CD4-positive, alpha-beta T cell treated with Interleukin-10 for 1 hour (primary cell): ENCODE measurements at regions not wholly inside any gene's neighbourhood (a gene's known extent, or its start where the extent isn't known, plus 50 kb on each side); places are given as distances from the start of the nearest gene placed in this dataset.

ENCODE experiments used
- DNase-seq: peaks from one replicate; pipeline ENCODE4 v3.0.0-alpha.2; 2020

DNA sequence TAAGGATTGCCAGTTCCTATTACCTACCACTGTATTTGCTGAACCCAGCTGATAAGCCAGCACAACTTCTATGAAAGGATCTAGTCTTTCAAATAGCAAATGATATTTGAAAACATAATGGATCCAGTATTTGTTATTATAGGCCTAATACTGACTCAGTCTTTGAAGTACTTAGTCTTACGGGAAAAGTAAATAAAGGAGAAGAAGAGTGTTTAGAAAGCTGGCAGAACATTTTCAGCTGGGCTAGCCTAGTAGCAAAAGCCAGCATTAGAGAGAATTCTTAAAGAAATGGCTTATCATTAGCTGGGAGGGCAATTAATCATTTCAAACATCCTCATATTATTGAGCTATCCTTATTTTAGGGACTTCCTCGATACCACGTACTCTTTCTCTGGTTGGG lies 101.4 kb upstream of the GOLIM4 start:
- DNase-seq, result no peak

DNA sequence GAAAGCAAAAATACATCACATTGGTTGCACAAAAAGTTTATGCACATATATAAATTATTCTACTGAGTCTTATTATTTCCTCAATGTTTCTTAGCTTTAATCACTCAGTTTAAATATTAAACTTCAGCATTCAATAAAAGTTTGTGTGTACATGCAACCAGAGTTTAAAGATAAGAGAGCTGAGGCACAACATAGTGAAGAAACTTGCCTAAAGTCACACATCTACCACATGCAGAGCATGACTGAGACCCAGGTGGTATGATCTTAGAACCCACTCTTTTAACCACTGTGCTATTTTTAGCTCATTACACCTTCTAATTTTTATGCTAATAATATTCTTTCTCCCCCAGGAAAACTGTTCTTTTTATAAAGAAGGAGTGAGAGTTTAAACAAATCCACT lies 96.1 kb upstream of the GOLIM4 start:
- DNase-seq, result no peak

DNA sequence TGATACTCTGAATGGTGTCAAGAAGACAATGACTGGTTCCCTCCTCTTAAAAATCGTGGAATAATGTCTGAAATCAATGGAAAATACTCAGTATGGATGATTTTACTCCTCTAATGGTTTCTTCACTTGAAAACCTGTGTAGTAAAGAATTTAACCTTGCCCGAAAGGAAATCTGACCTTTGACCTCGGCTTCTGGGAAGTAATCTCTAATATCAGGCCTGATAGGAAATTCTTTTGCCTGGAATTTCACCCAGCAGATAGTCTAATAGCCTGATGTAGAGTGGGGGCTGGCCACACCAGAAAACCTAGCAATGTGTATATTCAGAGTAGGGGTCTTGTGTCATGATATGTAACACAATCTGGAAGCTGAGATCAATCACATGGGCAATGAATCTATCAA lies 91.5 kb upstream of the GOLIM4 start:
- DNase-seq, result no peak

DNA sequence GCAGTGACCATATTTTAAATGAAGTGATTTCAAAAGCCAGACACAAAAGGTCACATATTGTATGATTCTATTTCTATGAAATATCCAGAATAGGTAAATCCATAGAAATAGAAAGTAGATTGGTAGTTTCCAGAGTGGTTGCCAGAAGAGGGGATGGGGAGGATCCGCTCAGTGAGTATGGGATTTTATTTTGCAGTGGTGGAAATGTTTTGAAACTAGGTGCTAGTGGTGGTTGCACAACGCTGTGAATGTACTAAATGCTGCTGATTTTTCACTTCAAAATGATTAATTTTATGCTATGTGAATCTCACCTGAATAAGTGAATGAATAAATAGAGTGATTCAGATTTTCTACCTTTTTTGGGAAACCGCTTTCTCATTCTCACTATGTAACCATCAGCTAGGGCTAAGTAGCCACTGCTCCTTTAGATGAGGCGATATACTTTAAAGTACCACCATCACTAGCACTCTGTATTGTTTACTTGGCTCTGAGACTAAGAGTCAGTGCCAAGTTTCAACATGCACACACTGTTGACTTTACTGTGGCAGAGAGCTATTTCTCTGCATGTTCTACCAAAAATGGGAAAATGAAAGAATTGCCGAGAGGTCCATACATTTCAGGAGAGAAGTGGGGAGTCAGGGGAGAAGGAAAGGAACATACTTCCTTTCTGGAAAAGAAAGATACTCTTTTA lies 90.7 kb upstream of the GOLIM4 start:
- DNase-seq, result no peak

DNA sequence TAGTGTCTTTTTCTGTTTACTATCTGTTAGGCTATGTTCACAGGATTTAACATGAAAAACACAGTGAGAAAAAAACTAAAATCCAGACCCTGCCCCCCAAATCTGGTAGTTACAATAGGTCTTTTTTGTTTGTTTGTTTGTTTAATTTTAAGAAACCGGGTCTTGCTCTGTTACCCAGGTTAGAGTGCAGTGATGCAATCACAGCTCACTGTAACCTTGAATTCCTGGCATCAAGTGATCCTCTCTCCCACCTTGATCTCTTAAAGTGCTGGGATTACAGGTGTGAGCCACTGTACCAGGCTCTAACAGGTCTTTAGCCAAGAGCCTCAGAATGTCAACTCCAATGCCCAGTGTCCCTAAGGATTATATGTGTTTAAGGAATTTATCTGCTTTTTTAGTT lies 88.0 kb upstream of the GOLIM4 start:
- no peak for DNase-seq

DNA sequence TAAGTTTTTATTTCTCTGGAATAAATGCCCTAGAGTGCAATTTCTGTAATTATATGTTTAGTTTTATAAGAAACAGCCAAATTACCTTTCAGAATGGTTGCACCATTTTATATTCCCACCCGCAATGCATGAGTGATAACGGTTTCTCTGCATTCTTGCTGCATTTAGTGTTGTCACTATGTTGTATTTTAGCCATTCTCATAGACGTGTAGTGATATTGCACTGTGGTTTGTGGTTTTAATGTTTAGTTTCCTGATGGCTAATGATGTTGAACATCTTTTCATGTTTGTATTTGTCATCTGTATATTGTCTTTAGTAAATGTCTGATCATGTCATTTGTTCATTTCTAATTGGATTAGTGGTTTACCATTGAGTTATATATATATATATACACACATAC lies 73.0 kb upstream of the GOLIM4 start:
- DNase-seq, result no peak

DNA sequence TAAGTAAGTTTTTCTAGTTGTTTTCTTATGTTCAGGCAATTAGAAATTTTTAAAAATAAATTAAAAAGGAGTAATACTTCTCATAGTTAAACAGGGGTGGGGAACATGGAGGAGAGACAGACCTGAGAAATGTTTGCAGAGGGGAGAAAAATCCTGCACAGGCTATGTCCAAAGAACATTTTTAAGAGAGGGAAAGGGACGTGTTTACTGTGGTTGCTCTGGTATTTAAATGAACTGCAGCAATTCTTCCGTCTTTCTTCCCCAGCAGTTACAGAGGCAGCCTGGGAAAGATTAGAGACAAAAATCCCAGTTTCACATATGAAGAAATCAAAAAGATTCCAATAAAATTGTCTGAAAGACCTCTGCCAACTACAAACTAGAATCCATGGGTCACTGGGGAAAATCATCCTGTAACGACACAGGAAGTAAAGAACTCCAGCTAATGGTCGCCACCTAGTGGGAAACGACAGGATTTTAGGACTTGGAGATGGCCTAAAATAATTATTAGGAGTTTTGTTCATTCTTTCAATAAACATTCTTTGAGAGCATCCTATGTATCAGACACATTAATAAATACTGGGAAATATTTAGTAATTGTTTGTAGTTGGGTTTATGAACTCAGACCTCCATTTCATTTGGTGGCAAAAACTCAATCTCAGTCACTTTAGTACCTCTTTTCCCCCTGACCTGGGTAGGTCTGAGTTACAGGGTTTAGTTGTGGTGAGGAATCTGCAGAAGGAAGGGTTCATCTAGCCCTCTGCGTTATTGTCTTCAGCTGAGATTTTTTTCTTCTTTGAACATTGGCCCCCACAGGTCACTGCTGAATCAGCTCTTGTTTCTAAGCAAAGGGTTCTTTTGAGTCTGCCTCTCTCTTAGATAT lies 69.9 kb upstream of the GOLIM4 start:
- DNase-seq, result peak; percentile 32

DNA sequence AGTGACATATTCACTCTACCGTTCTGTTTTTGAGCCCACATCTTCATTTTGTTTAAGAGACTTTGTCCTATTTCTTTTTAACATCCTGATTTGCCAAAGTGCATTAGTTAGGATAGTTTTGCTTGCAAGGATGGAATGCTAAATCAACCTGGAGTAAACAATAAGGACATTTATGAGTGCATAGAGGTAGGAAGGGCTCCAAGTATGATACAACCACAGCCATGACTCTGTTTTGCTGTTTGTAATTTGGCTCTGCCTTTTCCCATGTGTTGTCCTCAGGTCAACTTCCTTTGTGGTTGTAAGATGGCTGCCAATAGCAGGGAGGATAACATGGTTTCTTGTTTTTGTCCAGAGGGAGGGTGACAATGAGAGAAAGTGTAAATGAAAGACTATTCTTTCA lies 66.4 kb upstream of the GOLIM4 start:
- no peak for DNase-seq

DNA sequence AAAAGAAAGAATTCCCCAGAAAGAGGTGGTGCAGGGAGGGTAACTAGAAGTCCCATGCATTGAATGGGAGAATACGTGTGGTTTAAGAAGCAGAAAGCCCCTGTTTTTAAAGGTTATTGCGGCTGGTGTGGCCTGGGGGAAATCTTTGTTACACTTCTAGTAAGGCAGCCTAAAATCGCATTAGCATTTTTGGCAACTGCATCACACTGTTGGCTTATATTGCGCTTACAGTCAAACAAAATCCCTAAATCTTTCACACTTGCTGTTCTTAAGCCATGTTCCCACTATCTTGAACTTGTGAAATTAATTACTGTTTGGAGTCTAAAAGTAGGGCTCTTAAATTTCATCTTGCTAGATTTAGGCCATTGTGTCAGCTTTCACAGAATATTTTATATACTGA lies 66.0 kb upstream of the GOLIM4 start:
- DNase-seq, result no peak

DNA sequence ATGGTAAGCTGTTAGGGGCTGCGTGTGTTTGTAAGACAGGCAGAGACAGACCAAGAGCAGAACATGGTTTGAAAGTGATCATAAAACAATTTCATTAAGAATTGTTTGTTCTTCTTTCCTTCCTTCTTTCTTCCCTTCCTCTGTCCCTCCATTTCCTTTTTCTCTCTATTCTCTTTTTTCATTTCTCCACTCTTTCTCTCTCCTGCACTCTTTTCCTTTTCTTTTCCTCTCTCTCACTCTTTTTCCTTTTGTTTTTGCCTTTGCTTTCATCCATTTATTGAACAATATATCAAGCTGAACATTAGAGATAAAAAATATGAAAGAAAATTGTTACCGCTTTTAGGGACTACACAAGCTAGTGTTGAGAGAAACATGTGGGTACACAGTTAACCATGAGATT lies 62.2 kb upstream of the GOLIM4 start:
- DNase-seq, result no peak

DNA sequence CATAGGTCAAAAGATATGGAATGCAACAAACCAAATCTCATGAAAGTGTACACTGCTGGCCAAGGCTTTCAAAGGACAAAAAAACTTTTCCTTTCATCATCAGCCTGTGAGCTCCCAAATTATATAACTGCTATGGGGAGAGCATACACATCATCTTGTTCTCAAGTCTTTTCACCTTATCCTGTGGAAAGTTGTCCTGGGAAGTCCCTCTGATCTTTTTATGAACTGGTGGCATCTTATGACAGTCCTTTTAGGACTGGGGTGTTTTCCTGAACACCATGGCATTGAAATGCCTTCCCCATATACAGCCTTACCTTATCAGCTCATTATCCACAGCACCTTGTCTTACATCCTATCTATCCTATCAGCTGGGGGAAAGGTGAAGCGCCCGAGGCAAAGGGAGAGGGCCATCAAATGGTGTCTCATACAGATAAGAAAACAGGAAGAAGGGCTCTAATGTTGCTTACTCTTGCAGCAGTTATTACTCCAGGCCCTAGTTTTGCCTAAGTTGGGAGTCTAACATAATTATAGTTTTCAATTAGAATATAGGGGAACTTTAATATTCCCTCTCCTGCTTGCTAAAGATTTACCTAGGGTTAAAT lies 61.5 kb upstream of the GOLIM4 start:
- DNase-seq, result no peak

DNA sequence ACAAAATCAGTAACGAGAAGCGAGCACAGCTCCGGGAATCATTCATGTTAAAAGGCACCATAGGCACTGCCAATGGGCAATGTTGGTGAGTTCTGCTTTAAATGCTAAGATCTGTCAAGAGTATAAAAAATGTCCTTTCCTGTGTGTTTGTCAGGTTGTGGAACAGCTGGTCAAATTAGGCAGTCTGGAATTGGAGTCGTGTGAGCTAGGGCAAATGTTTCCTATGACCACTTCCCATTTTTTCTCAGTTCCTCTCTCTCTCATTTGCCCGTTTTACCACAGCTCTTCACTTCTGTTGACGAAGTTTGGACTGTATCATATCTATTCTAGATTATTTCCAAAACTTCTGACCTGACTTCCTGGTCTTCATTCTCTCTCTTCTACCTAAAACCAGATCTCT lies 60.8 kb upstream of the GOLIM4 start:
- DNase-seq, result no peak

DNA sequence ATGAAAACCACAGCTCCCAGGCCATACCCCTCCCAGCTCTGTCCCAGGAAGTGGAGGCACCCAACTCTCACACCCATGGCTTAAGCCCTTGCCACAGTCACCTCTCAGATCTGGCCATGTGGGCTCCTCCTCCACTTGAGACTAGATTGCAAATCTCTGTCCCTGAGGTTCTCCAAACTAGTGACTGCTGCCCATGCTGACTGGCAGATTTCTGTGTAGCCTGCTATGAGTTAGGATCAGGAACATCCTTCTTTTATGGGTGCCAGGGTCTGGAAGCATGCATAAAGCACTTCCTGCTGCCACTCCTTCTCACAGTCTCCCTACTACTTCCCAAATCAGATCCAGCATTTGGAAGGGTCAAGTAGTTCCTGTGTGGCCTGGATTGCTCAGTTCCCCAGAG lies 59.6 kb upstream of the GOLIM4 start:
- DNase-seq, result no peak

DNA sequence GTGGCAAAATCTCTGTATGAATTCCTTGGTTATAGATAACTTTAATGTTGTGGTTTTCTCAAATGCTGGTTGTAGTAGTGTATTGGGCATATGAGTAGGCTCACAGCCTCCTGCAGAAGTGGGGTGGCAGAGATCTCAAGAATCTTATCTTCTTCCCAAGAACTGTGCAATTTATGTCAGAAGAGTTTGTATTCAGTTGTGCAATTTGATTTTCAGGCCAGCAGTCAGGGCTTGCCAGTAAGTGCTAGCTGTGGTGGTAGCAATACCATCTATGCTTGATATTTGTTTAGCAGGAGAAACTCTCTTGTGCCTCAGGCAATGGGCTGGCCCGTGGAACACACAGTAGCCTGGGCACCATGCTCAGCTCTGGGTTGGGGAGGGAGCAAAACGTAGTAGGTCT lies 58.4 kb upstream of the GOLIM4 start:
- no peak for DNase-seq

DNA sequence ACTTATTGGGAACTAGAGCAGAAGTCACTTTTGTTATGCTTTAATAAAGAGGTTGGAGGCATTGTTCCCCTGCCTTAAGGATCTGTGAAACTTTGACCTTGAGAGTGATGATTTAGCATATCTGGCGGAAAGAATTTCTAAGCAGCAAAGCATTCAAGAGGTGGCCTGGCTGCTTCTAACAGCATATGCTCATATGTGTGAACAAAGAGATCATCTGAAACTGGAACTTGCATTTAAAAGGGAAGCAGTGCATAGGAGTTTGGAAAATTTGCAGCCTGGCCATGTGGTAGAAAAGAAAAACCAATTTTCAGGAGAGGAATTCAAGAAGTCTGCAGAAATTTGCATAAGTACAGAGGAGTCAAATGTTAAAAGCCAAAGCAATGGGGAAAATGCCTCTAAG lies 56.4 kb upstream of the GOLIM4 start:
- DNase-seq, result no peak
